Caco-2 (cell line): ENCODE measurements at regions not wholly inside any gene's neighbourhood (a gene's known extent, or its start where the extent isn't known, plus 50 kb on each side); places are given as distances from the start of the nearest gene placed in this dataset.

Experiments used
- BruUV-seq: library from RNA; stranded (reverse); fragments of 400-500 nt; replicated peaks from 2 replicates; lab custom pipeline; 2021; lab: Mats Ljungman, UMichigan
- CTCF ChIA-PET: fragments of 300-600 bp; sonication (Branson Sonifier 250); formaldehyde crosslinking; loops from one replicate; lab custom pipeline; 2022; ENCODE audit warnings: antibody characterized with exemption; lab: Charles Lee
- POLR2A ChIA-PET: fragments of 300-600 bp; sonication (Branson Sonifier 250); formaldehyde crosslinking; loops from one replicate; lab custom pipeline; 2022; ENCODE audit warnings: antibody characterized with exemption; lab: Charles Lee
- DNase-seq, 2 experiments: peaks; one replicate each; pipeline versions ENCODE4 v3.0.0 to v3.0.0-alpha.2; 2020 to 2022
- H3K27me3 ChIP-seq: replicated peaks from 2 replicates; pipeline ENCODE4 v1.6.0; 2011; ENCODE audit warnings: low read length; ENCODE audit not compliant: control insufficient read depth, insufficient read depth
- H3K36me3 ChIP-seq: 2 replicates; pipeline ENCODE4 v1.5.1; 2011; ENCODE audit warnings: low read length; ENCODE audit not compliant: control insufficient read depth, insufficient read depth
- H3K4me1 ChIP-seq: fragments of 250-450 bp; sonication (Bioruptor Pico); 2 replicates; pipeline ENCODE4 v1.5.1; 2020; ENCODE audit warnings: mild to moderate bottlenecking
- H3K4me3 ChIP-seq: 2 replicates; pipeline ENCODE4 v1.5.1; 2011; ENCODE audit warnings: low read depth, mild to moderate bottlenecking, control low read depth, low read length
- H3K9me3 ChIP-seq: fragments of 250-450 bp; sonication (Bioruptor Pico); 2 replicates; pipeline ENCODE4 v1.5.1; 2020; ENCODE audit warnings: mild to moderate bottlenecking, moderate library complexity
- H3K27ac Mint-ChIP-seq: one replicate; pipeline ENCODE4 v1.8.0; 2022; ENCODE audit warnings: mixed read lengths; ENCODE audit not compliant: unreplicated experiment
- H3K27me3 Mint-ChIP-seq: one replicate; pipeline ENCODE4 v1.8.0; 2022; ENCODE audit warnings: mixed read lengths; ENCODE audit not compliant: insufficient read depth, unreplicated experiment
- H3K36me3 Mint-ChIP-seq: one replicate; pipeline ENCODE4 v1.8.0; 2022; ENCODE audit warnings: mild to moderate bottlenecking, mixed read lengths; ENCODE audit not compliant: insufficient read depth, unreplicated experiment
- H3K4me1 Mint-ChIP-seq: one replicate; pipeline ENCODE4 v1.8.0; 2022; ENCODE audit warnings: low read depth, mixed read lengths; ENCODE audit not compliant: unreplicated experiment
- H3K4me3 Mint-ChIP-seq: one replicate; pipeline ENCODE4 v1.8.0; 2022; ENCODE audit warnings: mild to moderate bottlenecking, moderate library complexity, mixed read lengths; ENCODE audit not compliant: unreplicated experiment
- H3K9me3 Mint-ChIP-seq: one replicate; pipeline ENCODE4 v1.8.0; 2022; ENCODE audit warnings: mixed read lengths; ENCODE audit not compliant: unreplicated experiment
- intact Hi-C: fragments of 100-400 bp; cut with micrococcal nuclease; formaldehyde crosslinking; loops from one replicate; pipeline ENCODE4 v1.10.0; 2022; ENCODE audit not compliant: unreplicated experiment
- TF ChIP-seq, protein P1 (sequence below), 2 experiments: fragments of 200-600 bp in 1 of 2; IDR thresholded peaks; 1 replicate in 1 of 2; 2 replicates in 1 of 2; pipeline versions ENCODE4 v1.5.1 to v1.8.0; 2011 to 2022; ENCODE audit warnings: antibody characterized with exemption in 1 of 2, control low read depth in 1 of 2, inconsistent platforms in 1 of 2, low read depth in 1 of 2, low read length in 1 of 2, mild to moderate bottlenecking in 1 of 2, moderate library complexity in 1 of 2; ENCODE audit not compliant: insufficient read depth in 1 of 2, severe bottlenecking in 1 of 2, unreplicated experiment in 1 of 2

DNA sequence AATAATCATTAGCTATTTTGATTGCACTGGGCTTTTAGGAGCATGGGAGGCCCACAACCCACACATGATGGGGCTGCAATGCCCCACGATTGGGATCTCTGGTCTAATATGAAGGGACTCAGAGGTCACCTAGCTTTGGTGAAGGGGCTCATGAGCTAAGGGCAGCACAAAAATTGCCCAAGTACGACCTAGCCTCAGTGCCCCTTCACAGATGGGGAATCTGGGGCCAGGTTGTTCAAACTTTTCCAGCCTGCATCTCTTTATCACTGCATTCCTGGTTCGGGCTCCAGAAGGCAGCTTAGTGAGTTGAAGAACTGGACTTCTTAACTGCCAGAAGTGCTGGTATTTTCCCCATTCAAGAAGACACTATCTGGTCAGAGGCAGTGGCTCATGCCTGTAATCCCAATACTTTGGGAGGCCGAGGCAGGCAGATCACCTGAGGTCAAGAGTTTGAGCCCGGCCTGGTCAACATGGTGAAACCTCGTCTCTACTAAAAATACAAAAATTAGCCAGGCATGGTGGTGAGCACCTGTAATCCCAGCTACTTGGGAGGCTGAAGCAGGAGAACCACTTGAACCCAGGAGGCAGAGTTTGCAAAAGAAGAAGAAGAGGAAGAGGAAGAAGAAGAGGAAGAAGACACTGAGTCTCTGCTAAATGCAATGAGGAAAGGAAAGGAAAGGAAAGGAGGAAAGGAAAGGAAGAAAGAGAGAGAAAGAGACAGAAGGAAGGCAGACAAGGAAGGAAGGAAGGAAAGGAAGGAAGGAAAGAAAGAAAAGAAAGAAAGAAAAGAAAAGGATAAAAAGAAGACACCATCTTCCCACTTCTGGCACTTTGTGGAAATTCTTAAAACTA is 258.5 kb upstream of the IRF2BP2 start:
- peaks cover 11% of the 10 kb centered on the region for H3K4me1 ChIP-seq
- H3K9me3 ChIP-seq: no peaks in the 10 kb centered on the region
- no peak overlapping the region for H3K4me3 ChIP-seq
- ChIA-PET CTCF (no interaction called here), POLR2A (interaction anchor here (0.6 kb wide), 1 partner anchor 144 kb away, joined by 6 read pairs; no protein-coding TSS in a partner anchor)
- DNase-seq: no peak
- intact Hi-C loops: no loop called here
- no peaks in the 10 kb centered on the region for H3K9me3 Mint-ChIP-seq
- no peaks in the 10 kb centered on the region for H3K36me3 Mint-ChIP-seq
- no peak overlapping the region for H3K4me3 Mint-ChIP-seq
- no peaks in the 10 kb centered on the region for H3K27me3 Mint-ChIP-seq
- no peaks in the 10 kb centered on the region for H3K27me3 ChIP-seq
- no TSS peak for BruUV-seq
- no peak overlapping the region for H3K27ac Mint-ChIP-seq
- TF ChIP-seq, protein P1, sequence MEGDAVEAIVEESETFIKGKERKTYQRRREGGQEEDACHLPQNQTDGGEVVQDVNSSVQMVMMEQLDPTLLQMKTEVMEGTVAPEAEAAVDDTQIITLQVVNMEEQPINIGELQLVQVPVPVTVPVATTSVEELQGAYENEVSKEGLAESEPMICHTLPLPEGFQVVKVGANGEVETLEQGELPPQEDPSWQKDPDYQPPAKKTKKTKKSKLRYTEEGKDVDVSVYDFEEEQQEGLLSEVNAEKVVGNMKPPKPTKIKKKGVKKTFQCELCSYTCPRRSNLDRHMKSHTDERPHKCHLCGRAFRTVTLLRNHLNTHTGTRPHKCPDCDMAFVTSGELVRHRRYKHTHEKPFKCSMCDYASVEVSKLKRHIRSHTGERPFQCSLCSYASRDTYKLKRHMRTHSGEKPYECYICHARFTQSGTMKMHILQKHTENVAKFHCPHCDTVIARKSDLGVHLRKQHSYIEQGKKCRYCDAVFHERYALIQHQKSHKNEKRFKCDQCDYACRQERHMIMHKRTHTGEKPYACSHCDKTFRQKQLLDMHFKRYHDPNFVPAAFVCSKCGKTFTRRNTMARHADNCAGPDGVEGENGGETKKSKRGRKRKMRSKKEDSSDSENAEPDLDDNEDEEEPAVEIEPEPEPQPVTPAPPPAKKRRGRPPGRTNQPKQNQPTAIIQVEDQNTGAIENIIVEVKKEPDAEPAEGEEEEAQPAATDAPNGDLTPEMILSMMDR (IDR thresholded peaks at IDR 0.05; ENCODE audit: insufficient read depth in 1 of 2, low read depth in 1 of 2, low read length in 1 of 2, severe bottlenecking in 1 of 2, unreplicated experiment in 1 of 2): no peak
- H3K36me3 ChIP-seq: no peaks in the 10 kb centered on the region
- peaks cover 19% of the 10 kb centered on the region for H3K4me1 Mint-ChIP-seq

DNA sequence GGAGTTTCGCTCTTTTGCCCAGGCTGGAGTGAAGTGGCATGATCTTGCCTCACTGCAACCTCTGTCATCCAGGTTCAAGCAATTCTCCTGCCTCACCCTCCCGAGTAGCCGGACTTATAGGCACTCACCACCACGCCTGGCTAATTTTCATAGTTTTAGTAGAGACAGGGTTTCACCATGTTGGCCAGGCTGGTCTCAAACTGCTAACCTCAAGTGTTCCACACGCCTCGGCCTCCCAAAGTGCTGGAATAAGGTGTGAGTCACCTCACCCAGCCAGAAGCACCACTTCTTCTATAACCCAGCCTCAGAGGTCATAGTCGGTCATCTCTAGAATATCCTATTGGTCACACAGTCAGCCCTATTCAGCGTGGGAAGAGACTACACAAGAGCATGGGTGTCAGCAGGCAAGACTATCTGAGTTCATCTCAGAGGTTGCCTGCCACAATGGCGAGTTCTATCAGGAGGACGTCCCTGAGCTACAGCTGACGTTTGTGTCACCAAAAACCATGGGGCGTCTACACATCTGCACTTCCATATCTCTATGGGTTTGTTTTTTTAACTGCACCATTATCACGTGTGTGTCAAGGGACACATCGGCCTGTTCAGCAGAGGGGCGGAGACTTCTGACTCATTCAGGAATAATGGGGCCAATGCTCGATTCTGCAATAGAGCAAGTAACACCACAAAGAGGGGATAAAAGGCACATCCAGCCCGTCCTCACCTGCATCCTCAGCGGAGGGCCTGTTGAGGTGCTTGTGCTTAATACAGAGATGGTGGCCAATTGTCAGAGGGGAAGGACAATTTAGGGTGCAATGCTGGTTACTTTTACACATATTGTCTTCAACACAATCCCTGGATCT is 256.3 kb upstream of the IRF2BP2 start:
- H3K27me3 ChIP-seq: no peaks in the 10 kb centered on the region
- H3K4me3 ChIP-seq: no peak overlapping the region
- TF ChIP-seq, protein P1 (IDR thresholded peaks at IDR 0.05; ENCODE audit: insufficient read depth in 1 of 2, low read depth in 1 of 2, low read length in 1 of 2, severe bottlenecking in 1 of 2, unreplicated experiment in 1 of 2): no peak
- Mint-ChIP-seq H3K4me1 (peaks cover 36% of the 10 kb centered on the region), H3K9me3 (no peaks in the 10 kb centered on the region), H3K27ac (peak overlapping the region; percentile 77), H3K36me3 (no peaks in the 10 kb centered on the region), H3K27me3 (no peaks in the 10 kb centered on the region), H3K4me3 (peak overlapping the region; percentile 39)
- CTCF ChIA-PET: no interaction called here
- DNase-seq: peak; percentile 66 to 83
- no peaks in the 10 kb centered on the region for H3K9me3 ChIP-seq
- POLR2A ChIA-PET: no interaction called here
- intact Hi-C loops: no loop called here
- H3K4me1 ChIP-seq: peaks cover 27% of the 10 kb centered on the region
- BruUV-seq: no TSS peak
- no peaks in the 10 kb centered on the region for H3K36me3 ChIP-seq

DNA sequence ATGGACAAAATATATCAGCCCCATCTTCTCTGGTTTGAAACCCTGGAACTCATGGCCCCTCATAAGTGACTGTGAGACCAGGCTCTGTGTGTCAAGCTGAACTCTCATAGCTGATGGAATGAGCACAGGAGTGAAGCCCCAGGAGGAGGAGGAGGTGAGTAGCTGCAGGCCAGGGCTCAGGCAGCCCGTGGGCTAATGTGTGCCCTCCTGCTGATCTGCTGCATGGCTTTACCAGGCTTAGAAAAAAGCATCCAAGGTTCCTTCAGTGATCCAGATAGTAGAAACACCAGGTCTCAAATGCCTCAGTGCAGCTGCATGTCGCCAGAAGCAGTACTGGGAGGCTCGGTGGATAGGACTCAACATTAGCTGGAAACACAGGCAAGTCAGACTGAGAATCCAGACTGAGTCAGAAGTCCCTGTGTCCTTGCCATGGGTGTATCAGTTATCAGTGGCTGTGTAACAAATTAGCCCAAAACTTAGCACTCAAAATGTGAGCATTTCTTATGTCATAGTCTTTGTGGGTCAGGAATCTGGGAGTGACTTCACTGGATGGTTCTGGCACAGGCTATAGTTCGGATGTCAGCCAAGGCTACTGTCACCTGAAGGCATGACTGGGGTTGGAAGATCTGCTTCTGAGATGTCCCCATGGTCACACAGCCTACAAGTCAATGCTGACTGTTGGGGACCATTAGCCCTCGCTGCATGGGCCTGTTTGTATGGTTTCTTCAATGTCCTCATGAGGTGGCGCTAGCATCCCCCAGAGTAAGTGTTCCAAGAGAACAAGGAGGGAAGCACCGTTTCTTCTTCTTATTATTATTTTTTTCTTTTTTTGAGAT is 255.4 kb upstream of the IRF2BP2 start:
- CTCF ChIA-PET: no interaction called here
- DNase-seq: no peak
- no peak overlapping the region for H3K4me3 ChIP-seq
- no TSS peak for BruUV-seq
- peak overlapping the region; percentile 77 for H3K27ac Mint-ChIP-seq
- TF ChIP-seq, protein P1 (IDR thresholded peaks at IDR 0.05; ENCODE audit: insufficient read depth in 1 of 2, low read depth in 1 of 2, low read length in 1 of 2, severe bottlenecking in 1 of 2, unreplicated experiment in 1 of 2): no peak
- intact Hi-C loops: no loop called here
- H3K9me3 ChIP-seq: no peaks in the 10 kb centered on the region
- H3K36me3 ChIP-seq: no peaks in the 10 kb centered on the region
- peaks cover 40% of the 10 kb centered on the region for H3K4me1 Mint-ChIP-seq
- no peaks in the 10 kb centered on the region for H3K27me3 ChIP-seq
- H3K9me3 Mint-ChIP-seq: no peaks in the 10 kb centered on the region
- H3K4me1 ChIP-seq: peaks cover 28% of the 10 kb centered on the region
- H3K36me3 Mint-ChIP-seq: no peaks in the 10 kb centered on the region
- no peaks in the 10 kb centered on the region for H3K27me3 Mint-ChIP-seq
- POLR2A ChIA-PET: no interaction called here
- no peak overlapping the region for H3K4me3 Mint-ChIP-seq
